ENCODE measurements at regions not wholly inside any gene's neighbourhood (a gene's known extent, or its start where the extent isn't known, plus 50 kb on each side); places are given as distances from the start of the nearest gene placed in this dataset.

- Histone ChIP-seq H3K4me3 (no peak overlapping the region), H3K27ac (no peak overlapping the region), H3K4me1 (no peaks in the 10 kb centered on the region), H3K27me3 (no peaks in the 10 kb centered on the region), H3K36me3 (no peaks in the 10 kb centered on the region), H3K9me3 (peaks cover 0 to 5% (median 0%) of the 10 kb centered on the region in 3 donors)
- WGBS, 2 donors (ENCODE audit: low coverage in 1 of 2): 48 to 52% methylated on average over 4 of the region's 4 CpGs
- TF ChIP-seq POLR2AphosphoS5 (IDR thresholded peaks at IDR 0.05): no peak
- no peak for TF ChIP-seq POLR2A (IDR thresholded peaks at IDR 0.05)
- TF ChIP-seq EP300 (IDR thresholded peaks at IDR 0.05): no peak
- TF ChIP-seq, protein P1, sequence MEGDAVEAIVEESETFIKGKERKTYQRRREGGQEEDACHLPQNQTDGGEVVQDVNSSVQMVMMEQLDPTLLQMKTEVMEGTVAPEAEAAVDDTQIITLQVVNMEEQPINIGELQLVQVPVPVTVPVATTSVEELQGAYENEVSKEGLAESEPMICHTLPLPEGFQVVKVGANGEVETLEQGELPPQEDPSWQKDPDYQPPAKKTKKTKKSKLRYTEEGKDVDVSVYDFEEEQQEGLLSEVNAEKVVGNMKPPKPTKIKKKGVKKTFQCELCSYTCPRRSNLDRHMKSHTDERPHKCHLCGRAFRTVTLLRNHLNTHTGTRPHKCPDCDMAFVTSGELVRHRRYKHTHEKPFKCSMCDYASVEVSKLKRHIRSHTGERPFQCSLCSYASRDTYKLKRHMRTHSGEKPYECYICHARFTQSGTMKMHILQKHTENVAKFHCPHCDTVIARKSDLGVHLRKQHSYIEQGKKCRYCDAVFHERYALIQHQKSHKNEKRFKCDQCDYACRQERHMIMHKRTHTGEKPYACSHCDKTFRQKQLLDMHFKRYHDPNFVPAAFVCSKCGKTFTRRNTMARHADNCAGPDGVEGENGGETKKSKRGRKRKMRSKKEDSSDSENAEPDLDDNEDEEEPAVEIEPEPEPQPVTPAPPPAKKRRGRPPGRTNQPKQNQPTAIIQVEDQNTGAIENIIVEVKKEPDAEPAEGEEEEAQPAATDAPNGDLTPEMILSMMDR (IDR thresholded peaks at IDR 0.05): no peak
- ATAC-seq: no peak
These were observed 216.1 kb downstream of the ABCC12 start for GRCh38 chr16:47939680-47940079.

GRCh38 chr16:47938272-47938671 lies 217.5 kb downstream of the ABCC12 start:
- no peak overlapping the region for H3K27ac ChIP-seq
- no peaks in the 10 kb centered on the region for H3K36me3 ChIP-seq
- no peaks in the 10 kb centered on the region for H3K27me3 ChIP-seq
- H3K4me3 ChIP-seq: no peak overlapping the region
- ATAC-seq: no peak
- WGBS, 2 donors (ENCODE audit: low coverage in 1 of 2): 85 to 100% methylated on average over 1 of the region's 1 CpG
- no peaks in the 10 kb centered on the region for H3K4me1 ChIP-seq
- H3K9me3 ChIP-seq: peaks cover 0 to 7% (median 0%) of the 10 kb centered on the region in 3 donors
- TF ChIP-seq POLR2AphosphoS5 (IDR thresholded peaks at IDR 0.05) (no peak), EP300 (IDR thresholded peaks at IDR 0.05) (no peak), POLR2A (IDR thresholded peaks at IDR 0.05) (no peak)
- TF ChIP-seq, protein P1 (IDR thresholded peaks at IDR 0.05): no peak

DNA sequence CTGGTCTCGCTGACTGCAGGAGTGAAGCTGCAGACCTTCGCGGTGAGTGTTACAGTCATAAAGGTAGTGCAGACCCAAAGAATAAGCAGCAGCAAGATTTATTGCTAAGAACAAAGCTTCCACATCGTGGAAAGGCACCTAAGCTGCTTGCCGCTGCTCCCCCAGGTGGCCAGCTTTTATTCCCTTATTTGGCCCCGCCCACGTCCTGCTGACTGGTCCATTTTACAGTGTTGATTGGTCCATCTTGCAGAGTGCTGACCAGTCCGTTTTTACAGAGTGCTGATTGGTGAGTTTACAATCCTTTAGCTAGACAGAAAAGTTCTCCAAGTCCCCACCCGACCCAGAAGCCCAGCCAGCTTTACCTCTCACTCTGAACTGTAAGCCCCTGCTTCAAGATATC lies 227.8 kb downstream of the ABCC12 start:
- Histone ChIP-seq H3K27me3 (peaks cover 4% of the 10 kb centered on the region), H3K9me3 (peaks cover 0 to 2% (median 0%) of the 10 kb centered on the region in 3 donors), H3K4me1 (no peaks in the 10 kb centered on the region), H3K4me3 (no peak overlapping the region), H3K36me3 (no peaks in the 10 kb centered on the region), H3K27ac (no peak overlapping the region)
- no peak for ATAC-seq
- 41 to 79% methylated on average over 3 to 5 of the region's 9 CpGs for WGBS, 2 donors (ENCODE audit: low coverage in 1 of 2)
- TF ChIP-seq EP300 (IDR thresholded peaks at IDR 0.05) (no peak), POLR2A (IDR thresholded peaks at IDR 0.05) (no peak), POLR2AphosphoS5 (IDR thresholded peaks at IDR 0.05) (no peak)
- TF ChIP-seq, protein P1 (IDR thresholded peaks at IDR 0.05): no peak

DNA sequence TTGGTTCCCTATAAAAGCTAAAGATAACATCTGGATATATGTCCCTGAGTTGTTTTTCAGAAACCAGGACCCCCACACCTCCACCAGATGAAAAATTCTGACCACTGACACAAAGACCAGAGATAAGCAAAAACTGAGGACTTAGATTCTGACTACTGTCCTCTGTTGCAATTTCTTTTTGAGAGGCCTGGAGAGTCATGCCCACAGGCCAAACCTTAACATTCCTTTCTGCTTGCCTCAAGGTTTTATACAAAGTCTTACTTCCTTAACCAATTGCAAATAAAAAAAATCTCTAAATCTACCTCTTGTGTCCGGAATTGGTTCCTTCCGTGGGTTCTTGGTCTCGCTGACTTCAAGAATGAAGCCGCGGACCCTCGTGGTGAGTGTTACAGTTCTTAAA lies 228.5 kb downstream of the ABCC12 start:
- Histone ChIP-seq H3K27me3 (peaks cover 4% of the 10 kb centered on the region), H3K4me3 (no peak overlapping the region), H3K9me3 (no peaks in the 10 kb centered on the region), H3K27ac (no peak overlapping the region), H3K36me3 (no peaks in the 10 kb centered on the region), H3K4me1 (no peaks in the 10 kb centered on the region)
- TF ChIP-seq EP300 (IDR thresholded peaks at IDR 0.05): no peak
- 96% methylated on average over 6 of the region's 6 CpGs for WGBS, 2 donors (ENCODE audit: low coverage in 1 of 2)
- no peak for ATAC-seq

- ATAC-seq: no peak
- H3K4me1 ChIP-seq: no peaks in the 10 kb centered on the region
- no peaks in the 10 kb centered on the region for H3K36me3 ChIP-seq
- TF ChIP-seq EP300 (IDR thresholded peaks at IDR 0.05) (no peak), POLR2AphosphoS5 (IDR thresholded peaks at IDR 0.05) (no peak), POLR2A (IDR thresholded peaks at IDR 0.05) (no peak)
- TF ChIP-seq, protein P1 (IDR thresholded peaks at IDR 0.05): no peak
- H3K27ac ChIP-seq: no peak overlapping the region
- H3K27me3 ChIP-seq: peaks cover 4% of the 10 kb centered on the region
- H3K9me3 ChIP-seq: no peaks in the 10 kb centered on the region
- 95 to 100% methylated on average over 1 to 5 of the region's 8 CpGs for WGBS, 2 donors (ENCODE audit: low coverage in 1 of 2)
- no peak overlapping the region for H3K4me3 ChIP-seq
These were observed 229.9 kb downstream of the ABCC12 start for GRCh38 chr16:47925811-47926460.
